B cell (primary cell): ENCODE measurements at regions not wholly inside any gene's neighbourhood (a gene's known extent, or its start where the extent isn't known, plus 50 kb on each side); places are given as distances from the start of the nearest gene placed in this dataset.

ENCODE experiments used
- ATAC-seq: fragments of 200-7000 bp; cut with Tn5 transposase; one replicate; pipeline ENCODE4 v1.10.0; 2021; ENCODE audit warnings: low read depth, mild to moderate bottlenecking, moderate number of reproducible peaks, moderate library complexity
- CTCF ChIA-PET: fragments of 350-600 bp; sonication (Branson Sonifier 250); formaldehyde crosslinking; loops from one replicate; lab custom pipeline; 2021; ENCODE audit warnings: antibody characterized with exemption, inconsistent platforms; lab: Charles Lee
- POLR2A ChIA-PET: fragments of 350-600 bp; sonication (Branson Sonifier 250); formaldehyde crosslinking; loops from one replicate; lab custom pipeline; 2021; ENCODE audit warnings: antibody characterized with exemption; lab: Charles Lee
- DNase-seq: peaks from one replicate; pipeline ENCODE4 v3.0.0; 2013
- H2AFZ ChIP-seq: 2 replicates; pipeline ENCODE4 v1.6.1; 2012; ENCODE audit warnings: mild to moderate bottlenecking, low read depth, low read length; ENCODE audit not compliant: insufficient read depth, poor library complexity, severe bottlenecking
- H3K27ac ChIP-seq, 2 donors: 1 replicate in 1 of 2; 2 replicates in 1 of 2; pipeline ENCODE4 v1.5.1; 2012 to 2013; ENCODE audit warnings: low read length in 2 of 2, mild to moderate bottlenecking in 2 of 2, moderate library complexity in 1 of 2
- H3K27me3 ChIP-seq, 4 experiments: fragments of 200-600 bp in 1 of 4; sonication (generic) in 1 of 4; replicated peaks in 1 of 4; 1 replicate in 2 of 4; 2 replicates in 2 of 4; pipeline versions ENCODE4 v1.6.1 to v1.7.0; 2013 to 2016; ENCODE audit warnings: low read length in 3 of 4, mild to moderate bottlenecking in 2 of 4, mixed read lengths in 1 of 4, moderate library complexity in 1 of 4; ENCODE audit not compliant: insufficient read depth in 4 of 4, control insufficient read depth in 3 of 4; ENCODE audit errors: control extremely low read depth in 1 of 4
- H3K36me3 ChIP-seq, 2 experiments: replicated peaks in 1 of 2; 1 replicate in 1 of 2; 2 replicates in 1 of 2; pipeline versions ENCODE4 v1.6.1 to v1.7.1; 2013; ENCODE audit warnings: low read length in 1 of 2; ENCODE audit not compliant: insufficient read depth in 2 of 2, control insufficient read depth in 1 of 2; ENCODE audit errors: control extremely low read depth in 1 of 2, extremely low read depth in 1 of 2
- H3K4me1 ChIP-seq, 2 donors: fragments of 200-600 bp in 1 of 2; sonication (generic) in 1 of 2; 1 replicate in 1 of 2; 2 replicates in 1 of 2; pipeline versions ENCODE4 v1.5.1 to v1.6.1; 2013 to 2017; ENCODE audit warnings: low read length in 2 of 2; ENCODE audit not compliant: control insufficient read depth in 2 of 2, insufficient read depth in 2 of 2
- H3K4me2 ChIP-seq: replicated peaks from 2 replicates; pipeline ENCODE3; 2012; ENCODE audit warnings: mild to moderate bottlenecking, low read depth, low read length; ENCODE audit not compliant: poor library complexity, severe bottlenecking
- H3K4me3 ChIP-seq, 5 experiments: fragments of 200-600 bp in 1 of 5; sonication (generic) in 1 of 5; 1 replicate in 3 of 5; 2 replicates in 2 of 5; pipeline versions ENCODE4 v1.5.1 to v1.7.0; 2011 to 2016; ENCODE audit warnings: low read length in 4 of 5, mild to moderate bottlenecking in 4 of 5, low read depth in 2 of 5, control low read depth in 1 of 5, moderate library complexity in 1 of 5; ENCODE audit not compliant: insufficient read depth in 1 of 5; ENCODE audit errors: control extremely low read depth in 1 of 5, extremely low read depth in 1 of 5
- H3K79me2 ChIP-seq: fragments of 200-600 bp; sonication (generic); one replicate; pipeline ENCODE4 v1.6.0; 2016; ENCODE audit warnings: low read length; ENCODE audit not compliant: control insufficient read depth, insufficient read depth
- H3K9ac ChIP-seq: fragments of 200-600 bp; sonication (generic); 2 replicates; pipeline ENCODE4 v1.6.1; 2017; ENCODE audit warnings: mild to moderate bottlenecking, low read length, moderate library complexity
- H3K9me3 ChIP-seq, 3 donors: one replicate each; pipeline versions ENCODE4 v1.6.1 to v1.7.1; 2013; ENCODE audit warnings: low read length in 2 of 3; ENCODE audit not compliant: control insufficient read depth in 2 of 3, insufficient read depth in 1 of 3; ENCODE audit errors: control extremely low read depth in 1 of 3
- H4K20me1 ChIP-seq: 2 replicates; pipeline ENCODE4 v1.6.0; 2012; ENCODE audit warnings: mild to moderate bottlenecking, low read length; ENCODE audit not compliant: insufficient read depth, control insufficient read depth, poor library complexity, severe bottlenecking
- H3K27ac Mint-ChIP-seq: one replicate; pipeline ENCODE4 v1.8.0; 2021; ENCODE audit warnings: mixed read lengths
- H3K27me3 Mint-ChIP-seq: one replicate; pipeline ENCODE4 v1.8.0; 2021; ENCODE audit warnings: mixed read lengths
- H3K4me1 Mint-ChIP-seq: one replicate; pipeline ENCODE4 v1.8.0; 2021; ENCODE audit warnings: mixed read lengths
- H3K4me3 Mint-ChIP-seq: one replicate; pipeline ENCODE4 v1.8.0; 2021; ENCODE audit warnings: mixed read lengths
- H3K9me3 Mint-ChIP-seq: one replicate; pipeline ENCODE4 v1.8.0; 2022; ENCODE audit warnings: mixed read lengths; ENCODE audit not compliant: insufficient read depth
- EZH2 ChIP-seq: IDR thresholded peaks from 2 replicates; pipeline ENCODE4 v1.6.1; 2012; ENCODE audit warnings: borderline replicate concordance, low read depth, mild to moderate bottlenecking, moderate library complexity, low read length; ENCODE audit not compliant: insufficient read depth, poor library complexity, severe bottlenecking
- WGBS: methylation state at CpG from one replicate; pipeline ENCODE4 v1.1.5; 2013; ENCODE audit warnings: missing lambda C conversion rate; ENCODE audit not compliant: insufficient coverage; 5-methylcytosine and 5-hydroxymethylcytosine counted together
- intact Hi-C: fragments of 100-400 bp; cut with micrococcal nuclease; formaldehyde crosslinking; loops from one replicate; pipeline ENCODE4 v1.10.0; 2022
- TF ChIP-seq, protein P1 (sequence below): fragments of 200-600 bp; IDR thresholded peaks from one replicate; pipeline ENCODE4 v1.8.0; 2022; ENCODE audit warnings: antibody characterized with exemption, mild to moderate bottlenecking

GRCh38 chr6:134391205-134391604 lies 73.3 kb upstream of the SGK1 start:
- no peak overlapping the region for H3K4me3 ChIP-seq
- no peak overlapping the region for H3K9ac ChIP-seq
- ChIA-PET CTCF (interaction anchor here (1.7 kb wide), 1 partner anchor 250 kb away, joined by 4 read pairs; no protein-coding TSS in a partner anchor), POLR2A (interaction anchor here (0.7 kb wide), 1 partner anchor 1266 kb away, joined by 4 read pairs; no protein-coding TSS in a partner anchor)
- no peak overlapping the region for H3K27ac ChIP-seq
- H4K20me1 ChIP-seq: no peaks in the 10 kb centered on the region
- H3K4me1 ChIP-seq: peaks cover 0 to 3% of the 10 kb centered on the region in 2 donors
- TF ChIP-seq, protein P1, sequence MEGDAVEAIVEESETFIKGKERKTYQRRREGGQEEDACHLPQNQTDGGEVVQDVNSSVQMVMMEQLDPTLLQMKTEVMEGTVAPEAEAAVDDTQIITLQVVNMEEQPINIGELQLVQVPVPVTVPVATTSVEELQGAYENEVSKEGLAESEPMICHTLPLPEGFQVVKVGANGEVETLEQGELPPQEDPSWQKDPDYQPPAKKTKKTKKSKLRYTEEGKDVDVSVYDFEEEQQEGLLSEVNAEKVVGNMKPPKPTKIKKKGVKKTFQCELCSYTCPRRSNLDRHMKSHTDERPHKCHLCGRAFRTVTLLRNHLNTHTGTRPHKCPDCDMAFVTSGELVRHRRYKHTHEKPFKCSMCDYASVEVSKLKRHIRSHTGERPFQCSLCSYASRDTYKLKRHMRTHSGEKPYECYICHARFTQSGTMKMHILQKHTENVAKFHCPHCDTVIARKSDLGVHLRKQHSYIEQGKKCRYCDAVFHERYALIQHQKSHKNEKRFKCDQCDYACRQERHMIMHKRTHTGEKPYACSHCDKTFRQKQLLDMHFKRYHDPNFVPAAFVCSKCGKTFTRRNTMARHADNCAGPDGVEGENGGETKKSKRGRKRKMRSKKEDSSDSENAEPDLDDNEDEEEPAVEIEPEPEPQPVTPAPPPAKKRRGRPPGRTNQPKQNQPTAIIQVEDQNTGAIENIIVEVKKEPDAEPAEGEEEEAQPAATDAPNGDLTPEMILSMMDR: no peak
- TF ChIP-seq EZH2: no peak
- peaks cover 0 to 4% (median 0%) of the 10 kb centered on the region in 3 donors for H3K9me3 ChIP-seq
- no peak overlapping the region for H3K27ac Mint-ChIP-seq
- H3K4me2 ChIP-seq: no peak overlapping the region
- H3K4me1 Mint-ChIP-seq: peaks cover 3% of the 10 kb centered on the region
- DNase-seq: no peak
- H3K27me3 Mint-ChIP-seq: no peaks in the 10 kb centered on the region
- WGBS: no CpG with 5 or more reads among the region's 1 CpG
- intact Hi-C loops: no loop called here
- no peak overlapping the region for H3K4me3 Mint-ChIP-seq
- no peaks in the 10 kb centered on the region for H3K9me3 Mint-ChIP-seq
- H3K79me2 ChIP-seq: no peaks in the 10 kb centered on the region
- no peaks in the 10 kb centered on the region for H3K27me3 ChIP-seq
- ATAC-seq: no peak
- no peaks in the 10 kb centered on the region for H3K36me3 ChIP-seq
- no peak overlapping the region for H2AFZ ChIP-seq

GRCh38 chr6:134389658-134390057 lies 71.7 kb upstream of the SGK1 start:
- Mint-ChIP-seq H3K4me3 (no peak overlapping the region), H3K27ac (no peak overlapping the region), H3K9me3 (no peaks in the 10 kb centered on the region), H3K27me3 (no peaks in the 10 kb centered on the region), H3K4me1 (peaks cover 3% of the 10 kb centered on the region)
- WGBS: 91% methylated on average over 3 of the region's 3 CpGs
- no peak for TF ChIP-seq EZH2
- TF ChIP-seq, protein P1: no peak
- ChIA-PET CTCF (interaction anchor here (1.8 kb wide), 1 partner anchor 247 kb away, joined by 4 read pairs; no protein-coding TSS in a partner anchor), POLR2A (no interaction called here)
- Histone ChIP-seq H3K4me2 (no peak overlapping the region), H3K9me3 (peaks cover 0 to 7% (median 0%) of the 10 kb centered on the region in 3 donors), H4K20me1 (no peaks in the 10 kb centered on the region), H3K27ac (no peak overlapping the region), H3K36me3 (no peaks in the 10 kb centered on the region), H2AFZ (no peak overlapping the region), H3K4me1 (peaks cover 0 to 3% of the 10 kb centered on the region in 2 donors), H3K27me3 (no peaks in the 10 kb centered on the region), H3K9ac (no peak overlapping the region), H3K4me3 (no peak overlapping the region), H3K79me2 (no peaks in the 10 kb centered on the region)
- DNase-seq: no peak
- intact Hi-C loops: no loop called here
- ATAC-seq: no peak
